ENCODE measurements at regions not wholly inside any gene's neighbourhood (a gene's known extent, or its start where the extent isn't known, plus 50 kb on each side); places are given as distances from the start of the nearest gene placed in this dataset.

- H3K36me3 ChIP-seq (ENCODE audit: control insufficient read depth, insufficient read depth, low read length), result no peaks in the 10 kb centered on the region
- H3K4me1 ChIP-seq, result no peaks in the 10 kb centered on the region
- BruUV-seq (replicated peaks), result no TSS peak
- Mint-ChIP-seq H3K4me3 (ENCODE audit: unreplicated experiment) (no peak overlapping the region), H3K36me3 (ENCODE audit: insufficient read depth, unreplicated experiment) (no peaks in the 10 kb centered on the region), H3K27me3 (ENCODE audit: insufficient read depth, unreplicated experiment) (peaks cover 8% of the 10 kb centered on the region), H3K9me3 (ENCODE audit: unreplicated experiment) (no peaks in the 10 kb centered on the region), H3K4me1 (ENCODE audit: low read depth, unreplicated experiment) (no peaks in the 10 kb centered on the region), H3K27ac (ENCODE audit: unreplicated experiment) (no peak overlapping the region)
- POLR2A ChIA-PET, result no interaction called here
- TF ChIP-seq CTCF (IDR thresholded peaks at IDR 0.05; ENCODE audit: insufficient read depth in 1 of 2, low read depth in 1 of 2, low read length in 1 of 2, severe bottlenecking in 1 of 2, unreplicated experiment in 1 of 2), result no peak
- no peaks in the 10 kb centered on the region for H3K9me3 ChIP-seq
- intact Hi-C loops (cut with micrococcal nuclease; ENCODE audit: unreplicated experiment), result no loop called here
- no peaks in the 10 kb centered on the region for H3K27me3 ChIP-seq (replicated peaks; ENCODE audit: control insufficient read depth, insufficient read depth, low read length)
- H3K4me3 ChIP-seq (ENCODE audit: low read depth, low read length), result no peak overlapping the region
- CTCF ChIA-PET, result no interaction called here
- no peak for DNase-seq
These were observed 206.6 kb downstream of the HLX start for GRCh38 chr1:221085701-221086375.

GRCh38 chr1:221087919-221088318, 208.7 kb downstream of the HLX start:
- no peak for TF ChIP-seq CTCF (IDR thresholded peaks at IDR 0.05; ENCODE audit: insufficient read depth in 1 of 2, low read depth in 1 of 2, low read length in 1 of 2, severe bottlenecking in 1 of 2, unreplicated experiment in 1 of 2)
- no peak for DNase-seq
- H3K36me3 Mint-ChIP-seq (ENCODE audit: insufficient read depth, unreplicated experiment), result no peaks in the 10 kb centered on the region
- no peaks in the 10 kb centered on the region for H3K9me3 ChIP-seq
- H3K27me3 ChIP-seq (replicated peaks; ENCODE audit: control insufficient read depth, insufficient read depth, low read length), result no peaks in the 10 kb centered on the region
- intact Hi-C loops (cut with micrococcal nuclease; ENCODE audit: unreplicated experiment), result no loop called here
- H3K4me1 Mint-ChIP-seq (ENCODE audit: low read depth, unreplicated experiment), result no peaks in the 10 kb centered on the region
- H3K4me1 ChIP-seq, result no peaks in the 10 kb centered on the region
- H3K4me3 Mint-ChIP-seq (ENCODE audit: unreplicated experiment), result no peak overlapping the region
- ChIA-PET CTCF (no interaction called here), POLR2A (no interaction called here)
- H3K9me3 Mint-ChIP-seq (ENCODE audit: unreplicated experiment), result no peaks in the 10 kb centered on the region
- H3K4me3 ChIP-seq (ENCODE audit: low read depth, low read length), result no peak overlapping the region
- no peak overlapping the region for H3K27ac Mint-ChIP-seq (ENCODE audit: unreplicated experiment)
- no peaks in the 10 kb centered on the region for H3K36me3 ChIP-seq (ENCODE audit: control insufficient read depth, insufficient read depth, low read length)
- BruUV-seq (replicated peaks), result no TSS peak
- H3K27me3 Mint-ChIP-seq (ENCODE audit: insufficient read depth, unreplicated experiment), result peaks cover 8% of the 10 kb centered on the region

GRCh38 chr1:221089273-221089672, 210.0 kb downstream of the HLX start:
- H3K9me3 ChIP-seq, result no peaks in the 10 kb centered on the region
- Mint-ChIP-seq H3K4me3 (ENCODE audit: unreplicated experiment) (no peak overlapping the region), H3K9me3 (ENCODE audit: unreplicated experiment) (no peaks in the 10 kb centered on the region), H3K36me3 (ENCODE audit: insufficient read depth, unreplicated experiment) (no peaks in the 10 kb centered on the region), H3K27me3 (ENCODE audit: insufficient read depth, unreplicated experiment) (peaks cover 3% of the 10 kb centered on the region), H3K27ac (ENCODE audit: unreplicated experiment) (no peak overlapping the region), H3K4me1 (ENCODE audit: low read depth, unreplicated experiment) (no peaks in the 10 kb centered on the region)
- CTCF ChIA-PET, result no interaction called here
- POLR2A ChIA-PET, result no interaction called here
- no peak overlapping the region for H3K4me3 ChIP-seq (ENCODE audit: low read depth, low read length)
- BruUV-seq (replicated peaks), result no TSS peak
- intact Hi-C loops (cut with micrococcal nuclease; ENCODE audit: unreplicated experiment), result no loop called here
- H3K36me3 ChIP-seq (ENCODE audit: control insufficient read depth, insufficient read depth, low read length), result no peaks in the 10 kb centered on the region
- no peak for TF ChIP-seq CTCF (IDR thresholded peaks at IDR 0.05; ENCODE audit: insufficient read depth in 1 of 2, low read depth in 1 of 2, low read length in 1 of 2, severe bottlenecking in 1 of 2, unreplicated experiment in 1 of 2)
- DNase-seq, result no peak
- no peaks in the 10 kb centered on the region for H3K4me1 ChIP-seq
- H3K27me3 ChIP-seq (replicated peaks; ENCODE audit: control insufficient read depth, insufficient read depth, low read length), result no peaks in the 10 kb centered on the region

Measured in Caco-2 (cell line).